Stimulated activated CD4-positive, alpha-beta T cell treated with anti-CD3 and anti-CD28 coated beads, Interleukin-15, amount 100 ng/mL, for 48 hours (primary cell): ENCODE measurements at regions not wholly inside any gene's neighbourhood (a gene's known extent, or its start where the extent isn't known, plus 50 kb on each side); places are given as distances from the start of the nearest gene placed in this dataset.

Experiments
- DNase-seq, 2 donors: peaks; one replicate each; pipeline ENCODE4 v3.0.0-alpha.2; 2020; ENCODE audit warnings: low read depth in 2 of 2

- no peak for DNase-seq
These were observed 337.4 kb downstream of the LPIN1 start for GRCh38 chr2:12083713-12084419.

- DNase-seq: no peak
These were observed 340.7 kb downstream of the LPIN1 start for GRCh38 chr2:12087175-12087574.

GRCh38 chr2:12087671-12088380 is 341.4 kb downstream of the LPIN1 start:
- no peak for DNase-seq

- no peak for DNase-seq
These were observed 342.6 kb downstream of the LPIN1 start for GRCh38 chr2:12089001-12089400.

GRCh38 chr2:12089496-12089895 is 343.1 kb downstream of the LPIN1 start:
- no peak for DNase-seq

DNA sequence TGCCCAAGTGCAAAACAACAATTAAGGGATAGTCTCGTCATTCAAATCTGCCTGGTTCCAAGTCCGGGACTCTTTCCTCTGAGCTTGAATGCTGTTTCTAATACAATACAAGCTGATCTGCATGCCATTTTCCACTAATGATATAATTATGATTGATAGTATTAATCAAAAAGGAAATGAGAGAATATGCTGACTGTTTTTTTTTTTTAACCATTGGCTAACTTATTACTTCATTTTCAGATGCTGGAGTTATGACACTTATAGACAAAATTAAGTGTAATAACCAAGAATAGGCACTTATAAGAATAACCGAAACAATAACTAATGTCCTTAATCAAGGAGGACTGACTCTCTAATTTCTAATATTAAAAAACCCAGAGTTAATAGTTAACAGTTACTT is 343.6 kb downstream of the LPIN1 start:
- no peak for DNase-seq

DNA sequence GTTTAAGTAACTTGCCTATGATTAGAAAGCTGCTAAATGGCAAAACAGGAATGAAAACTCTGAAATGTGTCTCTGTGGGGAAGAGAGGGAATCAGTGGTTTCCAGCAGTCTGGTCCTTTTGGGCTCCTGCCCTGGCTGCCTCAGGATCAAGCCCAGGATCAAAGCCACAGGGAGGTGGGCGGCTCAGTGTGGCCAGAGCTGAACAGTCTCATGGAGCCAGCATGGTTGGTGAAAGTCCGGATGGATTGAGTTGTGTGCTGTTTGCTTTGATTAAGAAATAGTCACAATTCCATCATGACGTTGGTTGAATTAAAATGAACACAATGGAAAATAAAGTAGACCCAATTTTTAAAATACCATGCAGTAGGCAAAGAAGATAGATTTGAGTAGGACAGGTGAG is 344.2 kb downstream of the LPIN1 start:
- no peak for DNase-seq

- DNase-seq: no peak
These were observed 344.9 kb downstream of the LPIN1 start for GRCh38 chr2:12091201-12091806.

DNA sequence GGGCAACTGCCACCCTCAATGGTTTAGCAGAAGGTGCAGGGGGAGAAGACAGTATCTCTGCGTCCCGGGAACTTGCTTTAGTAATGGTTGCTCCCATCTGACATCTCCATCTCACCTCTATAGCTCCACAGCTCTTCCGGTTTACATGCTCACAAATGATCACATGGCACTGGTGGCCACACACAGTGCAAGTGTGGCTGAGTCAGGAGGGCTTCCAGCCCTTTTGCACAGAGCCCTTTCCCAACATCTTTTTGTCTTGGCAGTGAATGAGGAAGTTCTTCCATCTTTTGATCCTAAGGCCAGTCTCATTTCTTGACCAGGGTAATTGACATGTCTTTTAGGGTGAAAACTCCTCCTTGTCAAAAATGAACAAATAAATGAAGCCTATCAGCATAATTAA is 347.7 kb downstream of the LPIN1 start:
- DNase-seq: no peak

DNA sequence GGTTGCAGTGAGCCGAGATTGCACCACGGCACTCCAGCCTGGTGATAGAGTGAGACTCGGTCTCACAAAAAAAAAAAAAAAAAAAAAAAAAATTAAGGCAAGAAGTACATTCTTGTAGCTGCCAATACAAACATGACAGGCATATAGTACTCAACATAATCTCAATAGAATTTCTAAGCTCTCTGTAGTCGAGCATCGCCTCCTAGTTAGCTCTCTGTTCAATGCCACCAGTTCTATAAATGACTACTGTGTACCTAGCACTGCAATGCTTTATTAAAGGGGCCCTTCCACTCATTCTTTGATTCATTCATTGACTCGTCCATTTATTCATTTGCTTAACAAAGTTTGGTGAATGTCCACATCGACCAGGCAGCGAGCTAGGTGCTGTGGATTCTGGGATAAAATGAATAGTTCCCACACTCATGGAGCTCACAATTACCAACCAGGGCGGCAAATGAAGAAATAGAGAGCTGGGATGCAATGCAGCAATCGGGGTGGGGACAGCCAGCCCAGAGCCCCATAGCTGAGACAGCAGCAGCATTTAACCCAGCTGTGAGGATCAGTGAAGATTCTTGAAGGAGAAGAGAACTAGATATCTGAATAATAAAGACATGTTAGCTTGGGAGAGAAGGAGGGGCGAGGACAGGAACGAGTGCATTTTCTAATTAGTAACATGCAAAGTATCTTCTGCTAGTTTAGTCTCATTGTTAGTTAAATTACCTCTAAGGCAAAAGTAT is 349.8 kb downstream of the LPIN1 start:
- DNase-seq: no peak

DNA sequence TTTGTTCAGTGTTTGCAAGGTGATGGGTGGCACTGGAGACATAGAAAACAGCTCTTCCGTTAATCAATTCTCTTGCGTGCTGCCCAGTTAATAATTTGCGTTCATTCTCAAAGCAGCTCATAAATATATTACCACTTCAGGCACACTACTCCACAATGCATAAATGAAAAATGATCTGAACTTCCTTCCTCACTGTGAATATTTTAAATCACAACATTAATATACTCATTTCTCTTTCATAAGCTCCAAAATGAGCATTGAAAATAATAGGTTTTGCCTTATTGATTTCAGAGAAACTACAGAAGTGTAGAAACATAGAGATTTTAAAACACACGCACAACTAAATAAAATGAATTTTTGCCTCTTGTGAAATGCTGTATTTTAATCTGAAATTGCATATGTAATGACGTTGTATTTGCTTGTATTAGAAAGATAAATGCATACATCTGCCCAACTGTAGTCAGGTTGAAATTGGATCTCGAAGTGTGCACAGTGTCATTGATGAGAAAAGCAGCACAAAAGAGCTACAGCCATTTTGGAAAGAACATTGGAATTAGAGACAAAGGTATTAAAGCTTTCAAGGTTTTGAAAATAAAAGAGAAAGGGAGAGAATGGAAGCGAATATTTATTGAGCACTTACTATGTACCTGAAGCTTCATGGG is 350.5 kb downstream of the LPIN1 start:
- no peak for DNase-seq

- DNase-seq: no peak
These were observed 351.4 kb downstream of the LPIN1 start for GRCh38 chr2:12097859-12098258.

- DNase-seq: no peak
These were observed 352.9 kb downstream of the LPIN1 start for GRCh38 chr2:12099374-12099773.

DNA sequence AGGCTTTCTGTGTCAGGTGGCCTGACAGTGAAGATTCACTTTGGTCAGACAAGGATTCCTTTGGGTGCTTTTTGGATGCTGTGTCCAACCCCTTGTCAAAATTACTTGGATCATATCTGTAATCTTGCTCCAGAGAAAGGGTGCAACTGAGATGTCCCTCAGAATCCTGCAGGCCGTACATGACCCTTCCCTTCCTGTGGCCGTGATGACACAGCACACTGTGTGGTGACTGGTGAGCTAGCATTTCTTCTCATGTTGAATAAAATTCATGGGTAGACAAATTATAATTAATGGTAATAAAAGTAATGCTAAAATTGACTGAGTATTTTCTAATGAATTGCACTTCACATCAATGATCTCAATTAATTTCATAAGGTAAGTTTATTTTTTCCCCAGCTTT is 356.2 kb downstream of the LPIN1 start:
- DNase-seq: no peak

DNA sequence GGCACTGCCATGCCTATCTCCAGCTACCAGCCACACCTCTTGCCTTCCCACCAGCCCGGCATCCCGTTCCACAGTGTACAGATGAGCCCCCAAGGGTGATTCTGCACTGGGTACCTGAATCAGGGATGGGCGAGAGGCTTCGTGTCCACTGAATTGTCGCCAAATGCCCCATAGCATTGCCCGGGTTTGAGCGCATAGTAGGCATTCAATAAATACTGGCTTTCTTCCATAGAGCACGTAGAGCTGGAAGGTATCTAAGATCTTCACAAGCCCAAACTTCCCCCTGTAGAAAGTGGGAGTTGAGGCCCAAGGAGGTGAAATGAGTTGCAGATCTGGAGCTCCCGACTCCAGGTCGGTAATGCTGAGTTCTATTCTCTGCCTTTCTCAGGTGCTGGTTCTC is 358.7 kb downstream of the LPIN1 start:
- DNase-seq: no peak

GRCh38 chr2:12106440-12107080 is 360.1 kb downstream of the LPIN1 start:
- DNase-seq: peak; percentile 14 to 26

- no peak for DNase-seq
These were observed 360.9 kb downstream of the LPIN1 start for GRCh38 chr2:12107321-12107720.

DNA sequence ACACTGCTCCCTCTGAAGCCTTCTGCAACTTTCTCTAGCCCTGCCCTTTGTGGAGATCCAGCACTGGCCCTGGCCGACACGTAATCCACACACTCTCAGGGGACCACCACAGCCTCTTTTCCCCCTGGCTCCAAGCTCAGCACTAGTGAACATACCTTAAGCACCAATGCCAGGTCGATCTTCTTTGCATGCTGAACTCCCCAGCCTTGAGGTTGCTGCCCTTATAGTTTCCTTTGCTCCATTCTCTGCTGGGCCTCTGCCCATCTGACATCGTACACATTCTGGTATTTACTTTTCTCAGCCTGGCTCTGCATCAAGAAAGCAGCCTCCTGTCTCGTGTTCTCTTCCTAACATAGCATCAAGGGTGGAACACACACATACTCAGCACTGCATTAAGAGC is 361.5 kb downstream of the LPIN1 start:
- DNase-seq: no peak

DNA sequence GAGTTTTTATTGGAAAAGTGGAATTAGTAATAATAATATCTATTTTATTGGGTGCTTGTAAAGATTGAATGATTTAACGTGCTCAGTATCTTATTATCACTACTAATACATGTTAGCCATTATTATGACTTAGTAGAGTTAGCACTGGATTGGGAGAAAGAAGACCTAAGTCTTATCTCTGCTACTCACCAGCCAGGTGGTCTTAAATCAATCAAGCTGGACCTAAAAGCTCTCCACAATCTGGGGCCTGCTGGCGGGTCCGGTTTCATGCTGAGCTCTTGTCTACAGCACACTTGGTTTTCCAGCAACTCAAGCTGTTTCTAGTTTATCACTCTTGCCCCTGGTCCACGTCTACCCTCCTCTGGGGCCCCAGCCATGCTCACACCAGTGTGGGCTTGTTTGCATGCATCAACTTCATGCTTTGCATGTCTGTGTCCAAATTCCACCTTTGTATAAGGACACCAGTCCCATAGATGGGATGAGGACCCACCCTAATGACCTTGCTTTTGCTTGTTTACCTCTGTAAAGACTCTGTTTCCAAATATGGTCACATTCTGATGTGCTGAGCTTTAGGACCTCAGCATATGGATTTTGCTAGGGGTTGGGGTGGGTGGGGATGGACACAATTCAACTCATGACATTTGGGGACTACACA is 363.1 kb downstream of the LPIN1 start:
- DNase-seq: no peak

- no peak for DNase-seq
These were observed 363.6 kb downstream of the LPIN1 start for GRCh38 chr2:12110074-12110473.

DNA sequence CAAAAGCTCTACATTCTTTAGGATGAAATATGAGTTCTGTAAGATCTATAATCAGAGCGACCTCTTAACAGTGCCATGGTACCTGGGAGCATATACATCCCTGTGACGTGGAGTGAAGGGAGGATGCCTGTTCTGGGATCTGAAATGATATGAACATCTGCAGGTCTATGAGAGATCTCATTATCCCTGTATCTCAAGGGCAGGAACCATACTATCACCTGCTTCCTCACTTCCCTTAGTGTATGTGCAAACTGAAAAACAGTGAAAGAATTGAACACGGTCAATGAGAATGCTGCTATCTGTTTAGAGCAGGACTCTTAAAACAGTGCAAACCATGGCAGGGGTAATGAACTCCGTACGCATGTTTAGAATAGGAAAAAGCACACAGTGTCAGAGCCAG is 364.0 kb downstream of the LPIN1 start:
- DNase-seq: no peak
